ENCODE measurements at regions not wholly inside any gene's neighbourhood (a gene's known extent, or its start where the extent isn't known, plus 50 kb on each side); places are given as distances from the start of the nearest gene placed in this dataset.
"Not testable (repeated sequence)": the region's sequence is repeated elsewhere in the genome, so short reads cannot be mapped to it uniquely, and the experiment has no call there.

DNA sequence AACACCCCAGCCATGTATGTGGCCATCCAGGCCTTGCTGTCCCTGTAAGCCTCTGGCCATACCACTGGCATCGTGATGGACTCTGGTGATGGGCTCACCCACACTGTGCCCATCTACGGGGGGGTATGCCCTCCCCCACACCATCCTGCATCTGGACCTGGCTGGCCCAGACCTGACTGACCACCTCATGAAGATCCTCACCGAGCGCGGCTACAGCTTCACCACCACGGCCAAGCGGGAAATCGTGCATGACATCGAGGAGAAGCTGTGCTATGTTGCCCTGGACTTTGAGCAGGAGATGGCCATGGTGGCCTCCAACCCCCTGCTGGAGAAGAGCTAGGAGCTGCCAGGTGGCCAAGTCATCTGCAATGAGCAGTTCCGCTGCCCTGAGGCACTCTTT, 80.4 kb upstream of the ZCCHC2 start:
- DNase-seq = no peak

DNA sequence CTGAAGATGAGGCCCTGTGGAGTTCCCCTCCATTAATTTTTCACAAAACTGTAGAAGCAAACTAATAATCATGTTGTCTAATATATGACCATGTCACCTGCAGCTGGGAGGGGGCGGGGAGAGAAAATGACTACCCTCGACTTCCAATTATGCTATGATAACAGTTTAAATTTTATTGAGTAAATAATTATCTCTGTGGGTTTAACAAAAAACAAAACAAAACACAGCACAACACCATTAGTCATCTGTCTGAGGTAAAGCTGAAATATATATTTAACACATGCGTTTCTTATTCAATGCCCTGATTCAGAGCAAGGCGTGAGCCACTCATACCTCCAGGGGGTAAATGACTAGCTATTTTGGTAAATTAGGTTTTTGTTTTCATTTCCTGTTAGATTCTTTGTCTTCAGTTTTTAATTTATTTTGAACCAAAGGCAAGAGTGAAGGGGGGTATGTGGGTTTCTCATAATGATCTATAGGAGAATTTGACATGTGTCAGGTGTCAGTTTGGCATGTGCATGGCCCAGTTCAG, 77.4 kb upstream of the ZCCHC2 start:
- DNase-seq = no peak

DNA sequence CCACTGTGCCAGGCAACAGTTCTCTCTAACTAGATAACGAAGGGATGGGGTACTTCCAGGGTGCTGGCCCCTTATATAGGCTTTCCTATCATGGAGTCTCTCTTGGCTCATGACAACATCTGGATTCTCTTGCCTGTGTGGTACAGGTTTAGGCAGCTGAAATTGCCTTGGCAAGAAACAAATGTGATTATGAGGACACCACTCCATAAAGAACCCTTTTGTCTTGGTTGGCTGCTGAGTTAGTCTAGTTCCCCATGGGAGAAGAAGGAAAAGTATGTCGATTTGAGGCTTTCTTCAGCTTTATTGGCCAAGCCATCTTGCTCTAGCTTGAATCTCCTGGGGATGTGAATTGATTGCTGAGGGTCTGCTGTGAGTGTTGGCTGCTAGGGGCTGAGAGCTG, 76.3 kb upstream of the ZCCHC2 start:
- DNase-seq = no peak

DNA sequence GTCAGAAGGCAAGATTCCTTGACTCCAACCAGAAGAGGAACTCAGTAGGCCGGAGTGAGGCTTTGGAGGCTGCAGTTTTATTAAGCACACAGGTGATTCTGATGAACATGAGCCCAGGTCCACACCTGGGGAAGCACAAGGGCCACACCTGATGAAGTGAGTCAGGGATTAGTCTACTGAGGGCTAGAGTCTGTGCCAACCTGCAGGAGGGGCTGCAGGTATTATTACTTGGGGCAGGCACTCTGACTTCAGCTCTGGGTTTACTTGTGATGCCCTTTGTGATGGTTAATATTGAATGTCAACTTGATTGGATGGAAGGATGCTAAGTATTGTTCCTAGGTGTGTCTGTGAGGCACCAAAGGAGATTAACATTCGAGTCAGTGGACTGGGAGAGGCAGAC, 75.2 kb upstream of the ZCCHC2 start:
- DNase-seq = no peak

DNA sequence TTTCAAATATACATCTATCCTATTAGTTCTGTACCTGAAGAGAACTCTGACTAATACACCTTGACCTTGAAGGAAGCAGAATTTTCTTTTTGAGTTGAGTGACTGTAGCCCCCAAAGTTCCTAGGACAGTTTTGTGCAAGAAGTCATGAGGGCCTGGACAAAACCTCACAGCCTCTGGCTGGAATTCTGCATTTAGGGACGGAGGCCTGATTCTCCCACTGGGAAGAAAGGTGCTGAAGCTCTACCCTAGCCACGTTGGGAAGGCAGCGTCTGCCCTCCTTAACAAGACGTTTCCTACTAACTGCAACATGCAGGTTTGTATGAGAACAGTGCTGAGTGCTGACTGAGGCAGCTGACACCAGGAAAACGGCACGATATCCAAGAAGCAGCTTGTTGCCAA, 74.4 kb upstream of the ZCCHC2 start:
- no peak for DNase-seq

DNA sequence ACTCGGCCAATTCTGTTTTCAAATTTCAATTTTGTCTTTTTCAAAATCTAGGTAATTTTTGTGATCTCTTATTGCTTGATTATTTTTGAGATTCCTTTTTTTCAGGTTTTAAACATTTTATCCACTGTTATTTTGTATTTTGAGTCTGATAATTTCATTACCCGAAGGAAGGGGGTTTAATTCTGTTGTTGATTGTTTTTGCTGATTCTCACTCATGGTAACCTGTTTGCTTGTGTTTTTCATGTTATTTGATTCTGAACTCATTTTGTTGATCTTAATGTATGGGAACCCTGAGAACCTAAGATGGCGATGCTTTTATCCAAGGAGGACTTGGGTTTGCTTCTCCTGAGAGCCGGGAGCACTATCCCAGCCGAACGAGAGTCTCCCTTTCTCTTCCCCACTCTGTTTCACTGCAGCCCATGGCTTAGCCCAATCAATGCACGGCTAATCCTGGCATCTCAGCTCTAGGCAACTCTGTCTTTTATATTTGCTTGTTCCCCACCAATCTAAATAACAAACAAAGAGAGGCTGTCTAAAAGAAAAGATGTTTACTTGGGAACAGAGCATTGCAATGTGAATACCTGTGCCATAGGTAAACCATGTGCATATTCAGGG, 73.2 kb upstream of the ZCCHC2 start:
- no peak for DNase-seq

DNA sequence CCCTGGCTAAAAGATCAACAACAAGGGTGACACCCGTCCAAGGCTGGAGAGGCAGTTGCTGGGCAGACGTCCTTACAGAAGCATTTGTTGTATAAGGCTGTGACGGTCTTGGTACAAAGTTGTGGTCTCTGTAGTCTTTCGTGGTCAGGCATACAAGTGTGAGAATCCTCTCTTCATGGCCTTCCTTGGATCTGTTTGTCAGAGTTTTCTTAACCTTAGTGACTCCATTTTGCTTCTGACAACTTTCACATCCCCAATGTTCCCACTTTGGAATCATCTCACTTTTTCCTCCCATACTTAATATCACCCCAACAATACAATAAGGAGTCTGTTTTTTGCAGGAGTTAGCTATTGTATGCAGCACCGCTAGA, 72.7 kb upstream of the ZCCHC2 start:
- no peak for DNase-seq

DNA sequence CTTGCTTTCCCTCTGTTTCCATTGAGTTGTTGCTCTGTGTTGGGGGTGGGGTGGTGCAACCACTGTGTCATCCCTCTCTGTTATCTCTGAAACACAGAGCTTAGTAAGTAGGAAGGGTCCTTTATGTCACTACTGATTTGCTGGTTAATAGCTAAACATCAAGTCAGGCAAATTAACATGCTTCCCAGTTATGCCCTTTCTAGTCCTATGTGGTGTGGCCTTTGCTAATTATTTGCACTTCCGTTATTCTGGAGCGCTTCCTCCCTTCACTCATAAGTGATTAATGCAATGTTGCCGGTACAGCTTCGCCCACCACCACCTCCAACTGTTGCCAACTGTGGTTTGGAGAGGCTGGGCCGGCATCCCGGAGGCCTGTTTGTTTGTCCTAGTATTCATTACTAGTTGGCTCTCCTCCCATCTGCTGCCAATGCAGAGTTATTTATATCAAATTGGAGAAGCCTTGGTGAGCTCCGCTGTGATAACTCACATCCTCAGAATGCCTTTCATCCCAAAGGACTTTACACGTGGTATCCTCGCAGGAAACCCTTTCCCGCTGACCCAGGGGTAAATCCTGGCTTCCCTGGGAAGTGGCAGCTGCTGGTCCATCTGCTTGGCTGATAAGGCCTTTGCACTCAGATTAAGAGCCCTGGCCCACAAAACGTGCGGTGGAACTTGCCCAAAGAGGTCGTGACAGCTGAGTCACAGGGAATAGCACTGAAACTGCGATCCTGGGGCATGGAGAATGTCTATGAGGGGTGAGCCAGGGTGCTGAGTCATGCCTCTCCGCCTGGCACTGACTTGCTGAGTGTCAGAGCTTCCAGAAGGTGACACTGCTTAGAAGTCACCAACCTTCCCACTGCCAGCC, 72.0 kb upstream of the ZCCHC2 start:
- peak in 14 of 58 donors; percentile 2 to 70 (median 12) for DNase-seq

DNA sequence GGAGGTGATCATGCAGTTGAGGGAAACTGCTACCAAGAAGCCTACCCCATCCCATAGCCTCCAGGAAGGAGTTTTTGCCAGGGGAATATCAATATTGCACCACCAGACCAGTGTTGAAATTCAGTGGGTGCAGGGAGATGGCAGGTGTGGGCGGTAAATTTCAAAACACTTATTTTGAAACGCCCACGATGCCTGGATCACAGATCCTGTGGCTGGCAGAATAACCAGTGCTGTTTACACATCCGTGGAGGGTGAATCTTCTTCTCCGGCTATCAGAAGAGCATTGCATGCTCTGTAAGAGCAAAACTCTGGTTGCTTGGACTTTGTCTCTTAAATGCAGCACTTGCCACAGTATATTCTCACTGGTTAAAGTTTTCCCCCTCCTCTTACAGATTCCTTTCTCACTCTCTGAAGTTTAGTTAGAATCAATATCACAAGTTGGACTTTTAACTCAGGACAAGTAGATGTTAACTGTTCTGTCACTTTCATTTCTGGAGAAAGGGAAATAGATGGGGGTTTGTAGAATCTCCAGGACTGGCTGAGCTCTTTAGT, 70.5 kb upstream of the ZCCHC2 start:
- DNase-seq = no peak

DNA sequence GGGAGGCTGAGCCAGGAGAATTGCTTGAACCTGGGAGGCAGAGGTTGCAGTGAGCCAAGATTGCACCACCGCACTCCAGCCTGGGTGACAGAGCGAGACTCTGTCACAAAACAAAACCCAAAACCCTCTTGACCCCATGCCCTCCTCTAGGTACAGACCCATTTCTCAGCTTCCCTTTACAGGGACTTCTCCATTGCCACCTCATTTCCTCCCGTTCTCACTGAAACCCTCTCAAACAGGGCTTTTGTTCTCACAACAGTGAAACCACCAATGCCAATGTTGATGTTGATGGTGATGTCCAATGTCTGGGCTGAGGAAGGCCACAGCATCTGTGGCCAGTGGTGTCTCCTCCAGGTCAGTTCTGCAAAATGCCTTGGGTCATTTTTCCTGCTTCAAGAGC, 69.0 kb upstream of the ZCCHC2 start:
- no peak for DNase-seq

DNA sequence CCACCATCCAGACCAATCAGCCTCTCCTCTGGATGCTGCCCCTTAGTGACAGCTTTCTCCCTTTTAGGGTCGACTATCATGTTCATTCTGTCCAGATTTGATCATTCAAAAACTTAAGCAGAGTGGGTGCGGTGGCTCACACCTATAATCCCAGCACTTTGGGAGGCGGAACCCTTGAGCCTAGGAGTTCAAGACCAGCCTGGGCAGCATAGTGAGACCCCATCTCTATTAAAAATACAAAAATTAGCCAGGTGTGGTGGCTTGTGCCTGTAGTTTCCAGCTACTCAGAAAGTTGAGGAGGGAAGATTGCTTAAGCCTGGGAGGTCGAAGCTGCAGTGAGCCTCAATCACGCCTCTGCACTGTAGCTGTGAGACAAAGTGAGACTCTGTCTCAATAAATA, 68.3 kb upstream of the ZCCHC2 start:
- no peak for DNase-seq

DNA sequence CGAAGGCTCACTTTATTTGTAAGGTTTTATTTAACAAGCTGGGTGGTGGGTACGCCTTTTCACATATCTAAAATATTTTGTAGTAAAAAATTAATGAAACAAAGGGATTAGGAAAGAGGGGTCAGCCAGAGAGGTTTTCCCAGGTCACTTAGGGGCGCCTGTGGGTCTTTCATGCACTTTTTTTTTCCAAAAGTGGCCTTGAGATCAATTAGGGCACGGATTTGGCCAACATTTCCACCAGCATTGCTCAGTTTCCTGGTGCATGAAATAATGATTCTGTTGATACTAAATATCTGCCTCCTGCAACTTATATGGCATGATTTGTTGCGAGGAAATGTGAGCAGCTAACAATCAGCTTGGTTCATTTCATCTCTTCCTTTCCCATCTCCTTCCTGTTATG, 67.6 kb upstream of the ZCCHC2 start:
- no peak for DNase-seq

DNA sequence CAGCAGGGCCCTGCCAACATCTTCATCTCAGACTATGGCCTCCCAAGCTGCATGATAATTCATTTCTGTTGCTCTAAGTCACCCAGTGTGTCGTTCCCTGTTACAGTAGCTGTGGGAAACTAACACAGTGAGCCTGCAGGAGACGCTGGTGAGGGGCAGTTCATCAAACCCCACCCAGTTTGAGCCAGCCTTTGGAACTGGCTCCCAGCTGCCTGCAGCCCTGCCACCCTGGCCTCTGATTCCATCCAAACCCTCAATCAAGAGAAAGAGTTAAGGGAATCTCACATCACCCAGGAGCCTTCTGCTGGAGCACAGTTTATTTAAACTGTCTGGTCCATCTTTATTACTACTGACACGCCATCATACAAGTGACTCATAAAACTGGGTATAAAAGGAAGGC, 64.9 kb upstream of the ZCCHC2 start:
- no peak for DNase-seq

DNA sequence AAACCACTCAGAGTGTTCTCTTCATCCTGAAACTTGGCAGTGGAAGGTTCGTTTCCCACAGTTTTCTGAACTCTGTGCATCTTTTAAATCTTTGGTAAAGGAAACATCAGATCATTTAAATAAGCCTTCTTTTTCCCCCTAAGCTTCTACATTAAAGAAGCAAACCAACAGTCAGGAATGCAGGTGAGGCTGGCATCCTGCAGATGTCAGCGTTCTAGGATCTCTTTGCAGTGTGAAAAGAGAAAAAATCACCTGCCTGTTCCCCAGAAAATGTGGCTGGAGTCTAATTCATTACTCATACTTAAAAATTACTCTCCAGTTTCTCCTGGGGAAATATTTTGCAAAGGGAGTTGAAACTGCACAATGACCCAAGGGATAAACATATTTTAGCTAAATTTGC, 64.5 kb upstream of the ZCCHC2 start:
- DNase-seq = no peak

DNA sequence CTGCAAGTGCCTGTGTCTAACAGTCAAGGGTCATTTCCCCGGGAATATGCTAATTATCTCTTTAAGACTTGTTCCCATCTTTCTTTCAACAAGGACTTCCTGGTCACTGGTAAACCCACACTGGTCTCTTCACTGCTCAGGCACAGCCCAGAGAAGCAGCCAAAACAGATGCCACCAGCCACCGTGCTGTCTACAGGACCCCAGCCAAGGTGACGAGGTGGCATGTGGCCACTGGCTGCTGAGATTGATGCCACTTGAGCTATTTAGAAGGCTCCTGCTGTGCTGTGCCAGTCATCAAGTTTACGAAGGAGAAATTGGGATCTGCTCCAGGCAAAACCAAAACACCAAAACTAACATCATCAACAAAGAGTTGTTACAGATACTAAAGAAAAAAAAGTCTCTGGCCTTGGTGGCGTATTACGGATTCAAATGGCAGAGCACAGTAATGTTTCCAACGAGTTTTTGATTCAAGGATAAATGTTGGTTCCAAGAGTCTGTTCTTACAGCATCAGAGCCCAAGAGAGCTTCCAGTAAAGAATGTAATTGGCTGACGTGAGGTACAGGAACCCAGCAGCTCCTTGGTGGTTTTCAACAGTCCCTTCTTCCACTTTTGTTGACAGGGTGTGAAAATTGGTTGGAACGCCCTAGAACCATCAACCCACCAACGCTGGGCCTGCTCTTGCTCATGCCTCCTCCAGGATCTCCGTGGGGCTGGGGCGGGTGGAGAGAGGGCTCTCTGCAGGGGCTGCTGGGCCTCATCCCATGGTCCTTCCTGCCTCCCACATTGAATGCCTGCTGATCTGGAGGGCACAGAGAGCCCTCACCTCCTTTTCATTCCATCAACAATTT, 63.7 kb upstream of the ZCCHC2 start:
- DNase-seq = no peak

DNA sequence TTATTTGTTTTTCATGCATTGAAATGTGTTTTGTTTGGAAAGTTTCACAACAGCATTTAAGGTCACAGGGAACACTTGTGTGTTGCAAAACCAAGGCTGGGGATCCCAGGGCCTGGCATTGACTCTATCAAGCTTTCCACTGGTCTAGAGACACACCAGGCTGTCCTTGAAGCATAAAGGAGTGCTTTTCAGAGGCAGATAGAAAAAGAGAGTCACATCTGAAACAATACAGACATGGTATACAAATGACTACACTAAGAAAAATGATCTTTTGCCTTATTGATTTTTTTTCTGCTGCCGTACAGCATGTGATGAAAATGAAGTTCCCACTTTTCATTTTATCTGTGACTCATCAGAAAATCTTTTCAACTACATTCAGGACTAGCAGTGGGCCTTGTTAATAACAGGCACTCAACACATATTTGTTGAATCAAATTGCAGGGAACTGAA, 61.9 kb upstream of the ZCCHC2 start:
- no peak for DNase-seq

DNA sequence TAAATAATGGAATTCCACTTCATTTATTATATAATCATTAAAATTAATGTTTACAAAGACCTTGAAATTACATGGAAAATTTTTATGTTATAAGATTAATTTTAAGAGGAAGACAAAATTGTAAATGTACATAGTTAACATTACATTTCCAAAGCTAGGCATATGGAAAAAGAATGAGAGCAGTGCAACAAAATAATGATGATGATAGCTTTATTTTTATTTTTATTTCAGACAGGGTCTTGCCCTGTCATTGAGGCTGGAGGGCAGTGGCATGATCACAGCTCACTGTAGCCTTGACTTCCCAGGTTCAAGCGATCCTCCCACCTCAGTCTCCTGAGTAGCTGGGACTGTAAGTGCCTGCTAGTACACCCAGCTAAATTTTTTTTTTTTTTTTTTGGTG, 61.2 kb upstream of the ZCCHC2 start:
- DNase-seq = no peak

DNA sequence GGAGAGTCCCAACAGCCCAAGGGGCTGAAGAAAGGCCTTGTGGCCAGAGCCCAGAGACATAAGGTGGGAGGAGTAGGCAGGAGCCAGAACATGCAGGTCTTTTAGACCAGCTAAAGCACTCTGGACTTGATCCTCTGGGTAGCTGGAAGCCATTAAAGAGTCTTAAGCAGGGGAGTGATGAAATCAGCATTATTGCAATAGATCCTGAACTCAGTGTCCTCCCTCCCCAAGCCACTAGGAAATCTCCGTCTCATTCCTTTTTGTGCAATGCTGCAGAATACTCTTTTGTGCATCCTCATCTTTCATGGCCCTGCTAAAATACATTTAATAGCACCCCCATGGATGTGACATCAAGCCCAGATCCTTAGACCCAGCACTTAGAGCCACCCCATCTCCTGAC, 58.6 kb upstream of the ZCCHC2 start:
- DNase-seq = no peak

DNA sequence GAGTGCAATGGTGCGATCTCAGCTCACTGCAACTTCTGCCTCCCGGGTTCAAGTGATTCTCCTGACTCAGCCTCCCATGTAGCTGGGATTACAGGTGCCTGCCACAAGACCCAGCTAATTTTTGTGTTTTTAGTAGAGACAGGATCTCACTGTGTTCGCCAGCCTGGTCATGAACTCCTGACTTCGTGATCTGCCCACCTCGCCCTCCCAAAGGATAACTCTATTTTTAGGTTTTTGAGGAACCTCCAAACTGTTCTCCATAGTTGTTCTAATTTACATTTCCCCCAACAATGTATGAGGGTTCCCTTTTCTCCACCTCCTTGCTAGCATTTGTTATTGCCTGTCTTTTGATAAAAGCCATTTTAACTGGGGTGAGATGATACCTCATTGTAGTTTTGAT, 53.7 kb upstream of the ZCCHC2 start:
- DNase-seq = not testable (repeated sequence)
